ENCODE measurements at regions not wholly inside any gene's neighbourhood (a gene's known extent, or its start where the extent isn't known, plus 50 kb on each side); places are given as distances from the start of the nearest gene placed in this dataset.

- no peak for TF ChIP-seq CTCF (IDR thresholded peaks at IDR 0.05)
- no peak for TF ChIP-seq POLR2A (IDR thresholded peaks at IDR 0.05)
Observed at GRCh38 chr13:50365408-50366391, 350.5 kb downstream of the KCNRG start.

All from vagina (tissue), 2 donors.